ENCODE measurements at regions not wholly inside any gene's neighbourhood (a gene's known extent, or its start where the extent isn't known, plus 50 kb on each side); places are given as distances from the start of the nearest gene placed in this dataset.

GRCh38 chr6:150541576-150541975 is 58.1 kb upstream of the PLEKHG1 start (continued):
- no peak for TF ChIP-seq ZBTB4 (CRISPR knock-in tag; IDR thresholded peaks at IDR 0.05; ENCODE audit: borderline replicate concordance)
- no peak for TF ChIP-seq ZSCAN29 (CRISPR knock-in tag; conservative IDR thresholded peaks at IDR 0.05)
- no peak for TF ChIP-seq MYPOP (CRISPR knock-in tag; IDR thresholded peaks at IDR 0.05)
- TF ChIP-seq KDM5B (CRISPR knock-in tag; IDR thresholded peaks at IDR 0.05; ENCODE audit: borderline replicate concordance), result no peak

GRCh38 chr6:150543178-150543577 is 56.5 kb upstream of the PLEKHG1 start:
- in situ Hi-C loops (cut with HindIII; ENCODE audit: extremely low pct_ligation_motif_present, low pct_unique_long_range_greater_than_20kb), result no loop called here

More at GRCh38 chr6:150543178-150543577, 56.5 kb upstream of the PLEKHG1 start:
- BruUV-seq (replicated peaks), result no TSS peak
- Histone ChIP-seq H3K4me3 (replicated peaks in 1 of 3; ENCODE audit: insufficient read depth in 1 of 3, low read depth in 2 of 3, low read length in 3 of 3) (no peak overlapping the region), H3K36me3 (replicated peaks in 1 of 2; ENCODE audit: control insufficient read depth in 1 of 2, insufficient read depth in 2 of 2, low read length in 2 of 2) (no peaks in the 10 kb centered on the region), H3K27ac (ENCODE audit: extremely low read length, insufficient read depth, low read length) (no peak overlapping the region), H3K4me2 (ENCODE audit: low read depth, low read length) (no peak overlapping the region), H2AFZ (ENCODE audit: low read length) (no peak overlapping the region), H3K9ac (ENCODE audit: insufficient read depth, low read depth, low read length) (no peak overlapping the region), H3K27me3 (ENCODE audit: control insufficient read depth in 1 of 2, insufficient read depth in 2 of 2, low read length in 2 of 2) (no peaks in the 10 kb centered on the region; a peak in 1 of 5 replicates), H4K20me1 (ENCODE audit: insufficient read depth, low read length) (no peaks in the 10 kb centered on the region), H3K4me1 (ENCODE audit: insufficient read depth, low read length) (peaks cover 33% of the 10 kb centered on the region), H3K9me3 (ENCODE audit: low read length) (no peaks in the 10 kb centered on the region), H3K79me2 (ENCODE audit: insufficient read depth, low read length) (no peaks in the 10 kb centered on the region)
- intact Hi-C loops (cut with micrococcal nuclease; ENCODE audit: unreplicated experiment), result no loop called here
- FAIRE-seq, result no peak
- CTCF ChIA-PET (ENCODE audit: low intra/inter-chr PET ratio, low total read pairs), result no interaction called here
- POLR2A ChIA-PET, result no interaction called here
- TF ChIP-seq SIN3B (IDR thresholded peaks at IDR 0.05; ENCODE audit: low read length) (no peak), ZNF83 (CRISPR knock-in tag; IDR thresholded peaks at IDR 0.05; ENCODE audit: borderline replicate concordance) (no peak), THYN1 (CRISPR knock-in tag; IDR thresholded peaks at IDR 0.05; ENCODE audit: borderline replicate concordance, low read depth) (no peak), ZBTB8A (CRISPR knock-in tag; IDR thresholded peaks at IDR 0.05; ENCODE audit: borderline replicate concordance, low read depth) (no peak)
- no peak for ATAC-seq
- no peak for DNase-seq (ENCODE audit: low spot score)

All from HepG2 (cell line).